OCI-LY1 (cell line): ENCODE measurements at regions not wholly inside any gene's neighbourhood (a gene's known extent, or its start where the extent isn't known, plus 50 kb on each side); places are given as distances from the start of the nearest gene placed in this dataset.

Source experiments
- H2AFZ ChIP-seq: fragments of 200-600 bp; sonication (generic), shearing (Covaris generic); 2 replicates; pipeline ENCODE4 v1.6.0; 2014; ENCODE audit warnings: antibody characterized with exemption, mild to moderate bottlenecking, low read length
- H3F3A ChIP-seq: fragments of 200-600 bp; sonication (generic), shearing (Covaris generic); 2 replicates; pipeline ENCODE4 v1.6.0; 2014; ENCODE audit warnings: mild to moderate bottlenecking, antibody characterized with exemption, low read length, moderate library complexity; ENCODE audit not compliant: insufficient read depth
- H3K27ac ChIP-seq: fragments of 200-600 bp; sonication (generic); 2 replicates; pipeline ENCODE4 v1.5.1; 2014; ENCODE audit warnings: low read length, mixed run types, mild to moderate bottlenecking, low read depth; ENCODE audit not compliant: poor library complexity, severe bottlenecking
- H3K27me3 ChIP-seq: fragments of 200-600 bp; sonication (generic); 2 replicates; pipeline ENCODE4 v1.6.0; 2014; ENCODE audit warnings: antibody characterized with exemption, mild to moderate bottlenecking, low read length, moderate library complexity; ENCODE audit not compliant: insufficient read depth
- H3K36me3 ChIP-seq: fragments of 200-600 bp; sonication (generic); 2 replicates; pipeline ENCODE4 v1.6.1; 2014; ENCODE audit warnings: mild to moderate bottlenecking, antibody characterized with exemption, low read length, moderate library complexity, mixed read lengths; ENCODE audit not compliant: insufficient read depth
- H3K4me1 ChIP-seq: fragments of 200-600 bp; sonication (generic); 2 replicates; pipeline ENCODE4 v1.5.1; 2014; ENCODE audit warnings: mild to moderate bottlenecking, low read length, moderate library complexity; ENCODE audit not compliant: insufficient read depth, severe bottlenecking
- H3K4me2 ChIP-seq: fragments of 200-600 bp; sonication (generic), shearing (Covaris generic); 2 replicates; pipeline ENCODE4 v1.6.1; 2014; ENCODE audit warnings: low read length
- H3K4me3 ChIP-seq: fragments of 200-600 bp; sonication (generic); 2 replicates; pipeline ENCODE4 v1.5.1; 2014; ENCODE audit warnings: low read length, low read depth, mild to moderate bottlenecking, mixed read lengths; ENCODE audit not compliant: poor library complexity, severe bottlenecking
- H3K79me2 ChIP-seq: fragments of 200-600 bp; shearing (Covaris generic); 2 replicates; pipeline ENCODE4 v1.6.1; 2016; ENCODE audit warnings: mixed run types, low read length, mixed read lengths; ENCODE audit not compliant: insufficient read depth
- H3K9ac ChIP-seq: fragments of 200-600 bp; sonication (generic), shearing (Covaris generic); 2 replicates; pipeline ENCODE4 v1.6.1; 2014; ENCODE audit warnings: mild to moderate bottlenecking, low read length, mixed read lengths
- H3K9me2 ChIP-seq: fragments of 200-600 bp; sonication (generic), shearing (Covaris generic); 2 replicates; pipeline ENCODE4 v1.6.1; 2014; ENCODE audit warnings: low read depth, mild to moderate bottlenecking, low read length, mixed read lengths
- H3K9me3 ChIP-seq: fragments of 200-600 bp; shearing (Covaris generic); 2 replicates; pipeline ENCODE4 v1.6.1; 2014; ENCODE audit warnings: low read length, mixed read lengths
- H4K20me1 ChIP-seq: fragments of 200-600 bp; sonication (generic), shearing (Covaris generic); 2 replicates; pipeline ENCODE4 v1.6.0; 2016; ENCODE audit warnings: mild to moderate bottlenecking, low read length; ENCODE audit not compliant: insufficient read depth
- EZH2 ChIP-seq: fragments of 200-600 bp; sonication (generic), shearing (Covaris generic); IDR thresholded peaks from 2 replicates; pipeline ENCODE4 v1.8.0; 2017; ENCODE audit warnings: borderline replicate concordance, mixed run types, mild to moderate bottlenecking, antibody characterized with exemption, low read length, moderate library complexity, mixed read lengths
- TF ChIP-seq, protein P1 (sequence below): fragments of 200-600 bp; sonication (generic), shearing (Covaris generic); IDR thresholded peaks from 2 replicates; pipeline ENCODE4 v1.5.1; 2017; ENCODE audit warnings: mild to moderate bottlenecking, antibody characterized with exemption, low read length, moderate library complexity, mixed read lengths

DNA sequence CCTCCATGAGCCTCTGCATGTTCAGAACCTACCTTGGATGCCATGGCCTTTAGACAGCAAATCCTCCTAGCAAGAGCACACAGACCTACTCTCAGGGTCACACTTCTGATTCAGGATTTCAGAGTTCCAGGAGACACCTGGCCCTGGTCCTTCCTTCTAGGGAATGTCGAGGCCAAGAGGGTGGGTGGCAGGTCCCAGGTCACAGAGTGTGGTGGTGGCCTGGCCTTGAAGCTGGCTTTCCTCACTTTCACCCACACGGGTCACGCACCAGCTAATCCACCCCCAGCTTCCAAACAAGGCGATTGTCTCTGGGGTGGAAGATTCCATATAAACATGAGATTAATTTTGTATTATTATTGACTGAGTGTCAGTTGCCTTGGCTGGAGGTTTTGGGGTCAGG lies 328.3 kb upstream of the RTL1 start:
- Histone ChIP-seq H3K4me3 (no peak overlapping the region), H3K9ac (no peak overlapping the region), H3K27me3 (no peaks in the 10 kb centered on the region), H3K4me2 (no peak overlapping the region), H3K4me1 (no peaks in the 10 kb centered on the region), H3F3A (no peaks in the 10 kb centered on the region), H4K20me1 (no peaks in the 10 kb centered on the region), H3K27ac (no peak overlapping the region), H3K79me2 (no peaks in the 10 kb centered on the region), H3K9me2 (no peaks in the 10 kb centered on the region), H3K9me3 (no peaks in the 10 kb centered on the region), H3K36me3 (no peaks in the 10 kb centered on the region), H2AFZ (no peak overlapping the region)
- TF ChIP-seq EZH2: no peak
- TF ChIP-seq, protein P1, sequence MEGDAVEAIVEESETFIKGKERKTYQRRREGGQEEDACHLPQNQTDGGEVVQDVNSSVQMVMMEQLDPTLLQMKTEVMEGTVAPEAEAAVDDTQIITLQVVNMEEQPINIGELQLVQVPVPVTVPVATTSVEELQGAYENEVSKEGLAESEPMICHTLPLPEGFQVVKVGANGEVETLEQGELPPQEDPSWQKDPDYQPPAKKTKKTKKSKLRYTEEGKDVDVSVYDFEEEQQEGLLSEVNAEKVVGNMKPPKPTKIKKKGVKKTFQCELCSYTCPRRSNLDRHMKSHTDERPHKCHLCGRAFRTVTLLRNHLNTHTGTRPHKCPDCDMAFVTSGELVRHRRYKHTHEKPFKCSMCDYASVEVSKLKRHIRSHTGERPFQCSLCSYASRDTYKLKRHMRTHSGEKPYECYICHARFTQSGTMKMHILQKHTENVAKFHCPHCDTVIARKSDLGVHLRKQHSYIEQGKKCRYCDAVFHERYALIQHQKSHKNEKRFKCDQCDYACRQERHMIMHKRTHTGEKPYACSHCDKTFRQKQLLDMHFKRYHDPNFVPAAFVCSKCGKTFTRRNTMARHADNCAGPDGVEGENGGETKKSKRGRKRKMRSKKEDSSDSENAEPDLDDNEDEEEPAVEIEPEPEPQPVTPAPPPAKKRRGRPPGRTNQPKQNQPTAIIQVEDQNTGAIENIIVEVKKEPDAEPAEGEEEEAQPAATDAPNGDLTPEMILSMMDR: no peak

DNA sequence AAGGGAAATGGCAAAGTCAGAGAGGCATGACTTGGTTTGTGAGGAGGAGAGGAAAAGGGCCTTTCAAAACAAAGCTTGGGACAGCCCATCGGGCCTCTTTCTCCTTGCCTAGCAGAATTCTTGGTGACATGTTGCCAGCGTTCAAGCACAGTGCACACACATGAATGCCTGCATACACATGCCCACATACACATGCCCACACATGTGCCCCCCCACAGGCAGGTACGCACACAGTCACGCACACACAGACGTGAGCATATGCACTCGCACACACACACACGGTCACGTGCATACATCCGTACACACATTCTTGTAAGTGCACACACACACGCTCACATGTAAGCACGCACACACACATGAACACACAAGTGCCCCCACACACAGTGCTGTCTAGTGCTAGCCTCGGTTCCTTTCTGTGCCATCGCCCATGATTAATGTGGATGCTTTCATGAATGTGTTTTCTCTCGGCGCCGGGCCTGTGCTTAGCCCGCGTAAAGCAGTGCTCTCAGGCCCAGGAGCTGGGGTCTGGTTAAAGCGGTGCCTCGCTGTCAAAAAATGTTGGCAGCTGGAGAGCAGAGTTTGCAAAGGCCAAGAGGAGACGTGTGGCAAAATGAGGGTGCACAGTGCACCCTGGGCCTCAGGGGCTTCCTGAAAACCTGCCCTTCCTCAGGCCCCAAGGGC lies 328.8 kb upstream of the DIO3 start:
- Histone ChIP-seq H3K27me3 (no peaks in the 10 kb centered on the region), H3K4me1 (no peaks in the 10 kb centered on the region), H3K79me2 (no peaks in the 10 kb centered on the region), H3K36me3 (no peaks in the 10 kb centered on the region), H3K4me2 (no peak overlapping the region), H3K9ac (no peak overlapping the region), H3K27ac (no peak overlapping the region), H4K20me1 (no peaks in the 10 kb centered on the region), H3K9me3 (no peaks in the 10 kb centered on the region), H3K4me3 (no peak overlapping the region), H2AFZ (no peak overlapping the region), H3F3A (no peaks in the 10 kb centered on the region), H3K9me2 (no peaks in the 10 kb centered on the region)
- TF ChIP-seq, protein P1: no peak
- TF ChIP-seq EZH2: no peak

DNA sequence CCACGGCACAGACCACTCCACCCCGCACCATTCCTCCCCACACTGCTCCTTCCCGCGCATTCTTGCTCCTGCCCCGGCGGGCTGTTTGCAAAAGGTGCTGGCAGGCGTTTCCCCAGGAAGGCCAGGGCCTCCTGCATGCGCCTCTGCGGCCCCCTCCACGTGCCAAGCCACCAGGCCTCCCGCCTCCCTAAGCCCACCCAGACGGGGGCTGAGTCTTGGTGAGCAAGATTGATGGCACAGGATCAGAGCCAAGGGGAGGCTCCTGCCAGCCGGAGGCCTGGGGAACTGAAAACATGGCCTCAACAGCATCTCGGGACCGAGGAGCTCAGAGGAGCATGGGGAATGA lies 328.3 kb upstream of the DIO3 start:
- H3F3A ChIP-seq: no peaks in the 10 kb centered on the region
- no peaks in the 10 kb centered on the region for H3K79me2 ChIP-seq
- H3K9me3 ChIP-seq: no peaks in the 10 kb centered on the region
- H3K4me1 ChIP-seq: no peaks in the 10 kb centered on the region
- H3K9ac ChIP-seq: no peak overlapping the region
- no peaks in the 10 kb centered on the region for H3K27me3 ChIP-seq
- H3K9me2 ChIP-seq: no peaks in the 10 kb centered on the region
- no peak for TF ChIP-seq EZH2
- TF ChIP-seq, protein P1: no peak
- H4K20me1 ChIP-seq: no peaks in the 10 kb centered on the region
- H2AFZ ChIP-seq: no peak overlapping the region
- H3K27ac ChIP-seq: no peak overlapping the region
- H3K4me2 ChIP-seq: no peak overlapping the region
- no peak overlapping the region for H3K4me3 ChIP-seq
- H3K36me3 ChIP-seq: no peaks in the 10 kb centered on the region
